ENCODE measurements at regions not wholly inside any gene's neighbourhood (a gene's known extent, or its start where the extent isn't known, plus 50 kb on each side); places are given as distances from the start of the nearest gene placed in this dataset.

DNA sequence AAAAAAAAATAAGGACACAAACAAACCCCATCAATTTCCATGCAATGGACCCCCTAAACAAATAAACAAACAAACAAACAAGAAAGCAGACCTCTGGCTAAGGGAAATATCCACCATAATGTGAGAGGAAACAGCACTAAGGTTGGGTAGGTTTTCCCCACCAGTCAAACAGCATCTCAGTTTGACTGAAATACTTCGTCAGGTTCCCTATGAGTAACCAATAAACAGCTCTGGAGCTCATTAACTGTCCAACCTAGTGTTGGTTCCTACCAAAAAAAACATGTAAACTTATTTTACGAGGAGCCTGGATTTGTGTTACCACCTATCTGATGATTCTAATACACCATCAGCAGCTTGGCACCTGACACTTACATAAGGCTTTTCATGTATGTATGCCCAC lies 198.5 kb upstream of the TARS1 start:
- POLR2A ChIA-PET (ENCODE audit: low non-redundant PET): no interaction called here

DNA sequence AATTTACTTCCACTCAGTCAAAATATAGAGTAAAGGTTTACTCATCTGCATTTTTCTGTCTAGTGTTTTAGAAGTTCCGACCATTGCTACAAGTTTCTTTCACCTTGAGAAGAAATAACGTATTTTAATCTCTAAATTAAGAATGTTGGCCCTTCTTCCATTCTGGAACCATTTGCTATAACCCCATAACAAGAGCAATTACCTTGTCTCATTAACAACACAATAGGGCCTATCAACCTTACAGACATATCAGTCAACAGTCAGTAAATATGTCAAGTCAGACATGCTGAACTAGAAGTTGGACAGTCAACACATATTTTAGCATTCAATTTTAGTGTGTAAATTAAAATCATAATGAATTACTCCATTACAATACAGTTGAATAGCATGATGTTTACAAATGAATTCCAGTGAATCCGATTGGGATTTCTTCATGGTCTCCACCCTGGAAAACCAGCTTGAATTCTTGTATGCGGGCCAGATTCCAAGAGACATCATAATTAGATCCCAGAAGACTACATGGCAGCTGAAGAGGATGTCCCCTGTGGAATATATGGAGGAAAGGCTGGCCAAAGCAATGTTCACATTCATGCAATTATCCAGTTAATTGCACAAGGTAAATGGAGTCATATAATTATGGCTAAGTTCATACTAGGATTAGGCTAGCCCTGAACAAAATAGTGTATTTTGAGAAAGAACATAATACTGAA lies 196.2 kb upstream of the TARS1 start:
- CTCF ChIA-PET: no interaction called here
- no peak for DNase-seq (ENCODE audit: low spot score)
- POLR2A ChIA-PET (ENCODE audit: low non-redundant PET): no interaction called here
- TF ChIP-seq, protein P1, sequence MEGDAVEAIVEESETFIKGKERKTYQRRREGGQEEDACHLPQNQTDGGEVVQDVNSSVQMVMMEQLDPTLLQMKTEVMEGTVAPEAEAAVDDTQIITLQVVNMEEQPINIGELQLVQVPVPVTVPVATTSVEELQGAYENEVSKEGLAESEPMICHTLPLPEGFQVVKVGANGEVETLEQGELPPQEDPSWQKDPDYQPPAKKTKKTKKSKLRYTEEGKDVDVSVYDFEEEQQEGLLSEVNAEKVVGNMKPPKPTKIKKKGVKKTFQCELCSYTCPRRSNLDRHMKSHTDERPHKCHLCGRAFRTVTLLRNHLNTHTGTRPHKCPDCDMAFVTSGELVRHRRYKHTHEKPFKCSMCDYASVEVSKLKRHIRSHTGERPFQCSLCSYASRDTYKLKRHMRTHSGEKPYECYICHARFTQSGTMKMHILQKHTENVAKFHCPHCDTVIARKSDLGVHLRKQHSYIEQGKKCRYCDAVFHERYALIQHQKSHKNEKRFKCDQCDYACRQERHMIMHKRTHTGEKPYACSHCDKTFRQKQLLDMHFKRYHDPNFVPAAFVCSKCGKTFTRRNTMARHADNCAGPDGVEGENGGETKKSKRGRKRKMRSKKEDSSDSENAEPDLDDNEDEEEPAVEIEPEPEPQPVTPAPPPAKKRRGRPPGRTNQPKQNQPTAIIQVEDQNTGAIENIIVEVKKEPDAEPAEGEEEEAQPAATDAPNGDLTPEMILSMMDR (conservative IDR thresholded peaks at IDR 0.05; ENCODE audit: low read depth): no peak
- no peak overlapping the region for H3K27ac ChIP-seq

More for the DNA sequence above, 198.5 kb upstream of the TARS1 start:
- TF ChIP-seq, protein P1 (conservative IDR thresholded peaks at IDR 0.05; ENCODE audit: low read depth): no peak
- no peak overlapping the region for H3K27ac ChIP-seq
- DNase-seq (ENCODE audit: low spot score): no peak
- CTCF ChIA-PET: no interaction called here

DNA sequence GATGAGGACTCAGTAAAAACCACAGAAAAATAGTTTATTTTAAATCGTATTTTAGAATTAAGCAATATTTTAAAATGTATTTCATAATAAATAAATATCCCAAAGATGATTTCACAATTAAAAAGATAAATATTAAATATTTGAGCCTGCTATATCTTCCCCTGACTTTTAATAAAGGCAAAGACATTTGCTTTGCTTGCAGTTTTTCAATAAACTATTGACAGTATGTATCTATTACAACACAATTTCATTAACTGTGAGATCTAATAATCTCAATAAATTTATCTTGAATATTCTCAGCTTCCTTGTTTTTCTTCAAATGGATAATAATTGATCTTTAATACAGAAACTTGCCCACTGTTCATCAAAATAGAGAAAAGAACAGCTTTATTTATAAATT lies 186.2 kb upstream of the TARS1 start:
- DNase-seq (ENCODE audit: low spot score): no peak
- H3K27ac ChIP-seq: no peak overlapping the region
- ChIA-PET POLR2A (ENCODE audit: low non-redundant PET) (no interaction called here), CTCF (interaction anchor here (0.7 kb wide), 1 partner anchor 435 kb away, joined by 3 read pairs; no protein-coding TSS in a partner anchor)
- TF ChIP-seq, protein P1 (conservative IDR thresholded peaks at IDR 0.05; ENCODE audit: low read depth): no peak

GRCh38 chr5:33257807-33258429 lies 182.8 kb upstream of the TARS1 start:
- DNase-seq (ENCODE audit: low spot score): peak; percentile 56
- ChIA-PET CTCF (no interaction called here), POLR2A (ENCODE audit: low non-redundant PET) (no interaction called here)
- no peak overlapping the region for H3K27ac ChIP-seq
- TF ChIP-seq, protein P1 (conservative IDR thresholded peaks at IDR 0.05; ENCODE audit: low read depth): peak; percentile 27

DNA sequence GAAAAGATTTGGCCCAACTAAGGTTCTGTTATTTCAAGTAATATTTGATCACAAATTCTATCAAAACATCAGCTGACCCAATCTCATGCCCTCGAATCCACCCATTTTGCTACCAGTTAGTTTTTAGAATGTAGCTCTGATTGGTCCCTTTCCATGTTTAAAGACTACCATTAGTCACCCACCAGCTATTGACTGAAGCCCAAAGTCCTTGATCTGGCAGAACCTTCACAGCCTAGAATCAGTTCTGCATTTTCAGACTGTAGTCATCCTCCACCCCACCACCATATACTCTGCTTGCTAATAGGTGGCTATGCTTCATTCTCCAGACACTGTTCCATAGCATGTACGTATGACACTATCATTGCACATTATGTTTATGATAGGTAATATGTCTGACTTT lies 182.2 kb upstream of the TARS1 start:
- ChIA-PET POLR2A (ENCODE audit: low non-redundant PET) (no interaction called here), CTCF (no interaction called here)
- no peak for DNase-seq (ENCODE audit: low spot score)
- H3K27ac ChIP-seq: no peak overlapping the region
- TF ChIP-seq, protein P1 (conservative IDR thresholded peaks at IDR 0.05; ENCODE audit: low read depth): no peak

GRCh38 chr5:33260098-33260497 lies 180.7 kb upstream of the TARS1 start:
- no peak for DNase-seq (ENCODE audit: low spot score)
- ChIA-PET POLR2A (ENCODE audit: low non-redundant PET) (no interaction called here), CTCF (no interaction called here)
- TF ChIP-seq, protein P1 (conservative IDR thresholded peaks at IDR 0.05; ENCODE audit: low read depth): no peak
- no peak overlapping the region for H3K27ac ChIP-seq

Measured in RWPE1 (cell line).